ENCODE measurements at regions not wholly inside any gene's neighbourhood (a gene's known extent, or its start where the extent isn't known, plus 50 kb on each side); places are given as distances from the start of the nearest gene placed in this dataset.

GRCh38 chr5:8894031-8894430, 651.8 kb downstream of the SEMA5A start:
- Histone ChIP-seq H4K20me1 (ENCODE audit: low read depth, low read length) (no peaks in the 10 kb centered on the region), H3K4me2 (ENCODE audit: low read depth, low read length, poor library complexity, severe bottlenecking) (no peak overlapping the region), H2AFZ (ENCODE audit: low read depth, low read length, severe bottlenecking) (no peak overlapping the region), H3K36me3 (ENCODE audit: low read length) (no peaks in the 10 kb centered on the region), H3K9me2 (replicated peaks; ENCODE audit: insufficient read depth, low read length) (no peaks in the 10 kb centered on the region), H3K9ac (ENCODE audit: low read length) (no peak overlapping the region), H3K79me2 (ENCODE audit: insufficient read depth, low read length) (no peaks in the 10 kb centered on the region), H3K9me3 (ENCODE audit: insufficient read depth, low read length) (no peaks in the 10 kb centered on the region), H3K27me3 (ENCODE audit: low read length) (no peaks in the 10 kb centered on the region), H3K27ac (ENCODE audit: low read depth, low read length) (no peak overlapping the region), H3F3A (ENCODE audit: insufficient read depth) (no peaks in the 10 kb centered on the region), H3K4me3 (ENCODE audit: insufficient read depth, low read length, poor library complexity, severe bottlenecking) (no peak overlapping the region)
- no peak for TF ChIP-seq EZH2phosphoT487 (conservative IDR thresholded peaks at IDR 0.05; ENCODE audit: low read length)
- TF ChIP-seq, protein P1, sequence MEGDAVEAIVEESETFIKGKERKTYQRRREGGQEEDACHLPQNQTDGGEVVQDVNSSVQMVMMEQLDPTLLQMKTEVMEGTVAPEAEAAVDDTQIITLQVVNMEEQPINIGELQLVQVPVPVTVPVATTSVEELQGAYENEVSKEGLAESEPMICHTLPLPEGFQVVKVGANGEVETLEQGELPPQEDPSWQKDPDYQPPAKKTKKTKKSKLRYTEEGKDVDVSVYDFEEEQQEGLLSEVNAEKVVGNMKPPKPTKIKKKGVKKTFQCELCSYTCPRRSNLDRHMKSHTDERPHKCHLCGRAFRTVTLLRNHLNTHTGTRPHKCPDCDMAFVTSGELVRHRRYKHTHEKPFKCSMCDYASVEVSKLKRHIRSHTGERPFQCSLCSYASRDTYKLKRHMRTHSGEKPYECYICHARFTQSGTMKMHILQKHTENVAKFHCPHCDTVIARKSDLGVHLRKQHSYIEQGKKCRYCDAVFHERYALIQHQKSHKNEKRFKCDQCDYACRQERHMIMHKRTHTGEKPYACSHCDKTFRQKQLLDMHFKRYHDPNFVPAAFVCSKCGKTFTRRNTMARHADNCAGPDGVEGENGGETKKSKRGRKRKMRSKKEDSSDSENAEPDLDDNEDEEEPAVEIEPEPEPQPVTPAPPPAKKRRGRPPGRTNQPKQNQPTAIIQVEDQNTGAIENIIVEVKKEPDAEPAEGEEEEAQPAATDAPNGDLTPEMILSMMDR (IDR thresholded peaks at IDR 0.05; ENCODE audit: insufficient read depth, low read length, poor library complexity, severe bottlenecking): no peak

- Histone ChIP-seq H4K20me1 (ENCODE audit: low read depth, low read length) (no peaks in the 10 kb centered on the region), H3K4me2 (ENCODE audit: low read depth, low read length, poor library complexity, severe bottlenecking) (no peak overlapping the region), H3K27ac (ENCODE audit: low read depth, low read length) (no peak overlapping the region), H3K9ac (ENCODE audit: low read length) (no peak overlapping the region), H3K79me2 (ENCODE audit: insufficient read depth, low read length) (no peaks in the 10 kb centered on the region), H3K36me3 (ENCODE audit: low read length) (no peaks in the 10 kb centered on the region), H3F3A (ENCODE audit: insufficient read depth) (no peaks in the 10 kb centered on the region), H3K27me3 (ENCODE audit: low read length) (no peaks in the 10 kb centered on the region), H3K9me3 (ENCODE audit: insufficient read depth, low read length) (no peaks in the 10 kb centered on the region), H3K4me3 (ENCODE audit: insufficient read depth, low read length, poor library complexity, severe bottlenecking) (no peak overlapping the region), H3K9me2 (replicated peaks; ENCODE audit: insufficient read depth, low read length) (no peaks in the 10 kb centered on the region), H2AFZ (ENCODE audit: low read depth, low read length, severe bottlenecking) (no peak overlapping the region)
- TF ChIP-seq, protein P1 (IDR thresholded peaks at IDR 0.05; ENCODE audit: insufficient read depth, low read length, poor library complexity, severe bottlenecking): no peak
- TF ChIP-seq EZH2phosphoT487 (conservative IDR thresholded peaks at IDR 0.05; ENCODE audit: low read length): no peak
These were observed 650.8 kb downstream of the SEMA5A start for GRCh38 chr5:8895062-8895461.

DNA sequence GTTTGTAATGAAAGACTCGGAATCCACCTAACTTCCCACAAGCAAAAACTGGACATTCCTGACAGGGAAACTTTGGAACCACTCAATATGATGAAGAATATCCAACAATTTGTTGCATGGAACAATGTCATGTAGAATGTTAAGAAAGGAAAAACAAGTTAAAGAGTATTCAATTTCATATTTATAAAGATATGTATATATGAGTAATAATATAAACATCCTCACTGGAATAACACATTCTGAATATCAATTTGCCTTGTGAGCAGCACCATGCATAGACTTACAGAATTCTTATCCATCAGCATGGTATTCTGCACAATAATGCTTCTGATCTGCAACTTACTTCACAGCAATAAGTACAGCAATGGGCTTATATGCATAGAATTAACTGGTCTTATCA, 650.3 kb downstream of the SEMA5A start:
- no peaks in the 10 kb centered on the region for H3F3A ChIP-seq (ENCODE audit: insufficient read depth)
- no peak overlapping the region for H3K9ac ChIP-seq (ENCODE audit: low read length)
- no peaks in the 10 kb centered on the region for H4K20me1 ChIP-seq (ENCODE audit: low read depth, low read length)
- H2AFZ ChIP-seq (ENCODE audit: low read depth, low read length, severe bottlenecking): no peak overlapping the region
- H3K27me3 ChIP-seq (ENCODE audit: low read length): no peaks in the 10 kb centered on the region
- H3K27ac ChIP-seq (ENCODE audit: low read depth, low read length): no peak overlapping the region
- H3K36me3 ChIP-seq (ENCODE audit: low read length): no peaks in the 10 kb centered on the region
- no peaks in the 10 kb centered on the region for H3K9me3 ChIP-seq (ENCODE audit: insufficient read depth, low read length)
- no peak for TF ChIP-seq EZH2phosphoT487 (conservative IDR thresholded peaks at IDR 0.05; ENCODE audit: low read length)
- TF ChIP-seq, protein P1 (IDR thresholded peaks at IDR 0.05; ENCODE audit: insufficient read depth, low read length, poor library complexity, severe bottlenecking): no peak
- no peak overlapping the region for H3K4me2 ChIP-seq (ENCODE audit: low read depth, low read length, poor library complexity, severe bottlenecking)
- no peak overlapping the region for H3K4me3 ChIP-seq (ENCODE audit: insufficient read depth, low read length, poor library complexity, severe bottlenecking)
- H3K9me2 ChIP-seq (replicated peaks; ENCODE audit: insufficient read depth, low read length): no peaks in the 10 kb centered on the region
- H3K79me2 ChIP-seq (ENCODE audit: insufficient read depth, low read length): no peaks in the 10 kb centered on the region
